ENCODE measurements at regions not wholly inside any gene's neighbourhood (a gene's known extent, or its start where the extent isn't known, plus 50 kb on each side); places are given as distances from the start of the nearest gene placed in this dataset.

DNA sequence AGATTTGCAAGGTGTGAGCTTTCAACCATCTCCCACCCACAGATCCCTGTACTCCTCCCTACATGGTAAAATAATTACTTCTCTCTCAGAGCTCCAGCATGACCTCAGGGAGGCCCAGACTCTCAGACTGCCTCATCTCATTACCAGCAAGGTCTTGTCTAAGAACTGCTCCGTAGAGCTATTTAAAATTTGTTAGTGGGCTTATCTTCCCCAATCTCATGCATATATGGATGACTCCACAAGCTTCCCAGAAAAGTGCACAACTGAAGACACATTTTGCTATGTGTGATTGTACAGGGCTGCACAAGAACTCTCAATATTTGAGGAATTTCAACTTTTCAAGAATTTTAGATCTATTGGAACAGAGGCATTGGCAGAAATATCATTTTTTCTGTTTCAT is 230.3 kb downstream of the CSNK2A3 start:
- Histone ChIP-seq H3K9me3 (ENCODE audit: control insufficient read depth in 2 of 2, insufficient read depth in 1 of 2, low read depth in 1 of 2, low read length in 1 of 2) (no peaks in the 10 kb centered on the region), H3K4me1 (ENCODE audit: control insufficient read depth in 2 of 2, insufficient read depth in 2 of 2, low read length in 1 of 2) (no peaks in the 10 kb centered on the region), H3K4me3 (ENCODE audit: low read depth in 1 of 2, low read length in 2 of 2) (no peak overlapping the region), H3K27me3 (ENCODE audit: control insufficient read depth in 1 of 2, insufficient read depth in 2 of 2, low read length in 2 of 2) (no peaks in the 10 kb centered on the region), H3K36me3 (ENCODE audit: control insufficient read depth in 2 of 2, insufficient read depth in 2 of 2, low read length in 1 of 2) (no peaks in the 10 kb centered on the region), H3K27ac (ENCODE audit: low read depth in 2 of 2, low read length in 1 of 2) (no peak overlapping the region)
- WGBS, 2 donors, result 83 to 93% methylated on average over 1 of the region's 1 CpG

- 90 to 93% methylated on average over 1 of the region's 1 CpG for WGBS, 2 donors
- H3K36me3 ChIP-seq (ENCODE audit: control insufficient read depth in 2 of 2, insufficient read depth in 2 of 2, low read length in 1 of 2), result no peaks in the 10 kb centered on the region
- H3K4me1 ChIP-seq (ENCODE audit: control insufficient read depth in 2 of 2, insufficient read depth in 2 of 2, low read length in 1 of 2), result no peaks in the 10 kb centered on the region
- H3K9me3 ChIP-seq (ENCODE audit: control insufficient read depth in 2 of 2, insufficient read depth in 1 of 2, low read depth in 1 of 2, low read length in 1 of 2), result no peaks in the 10 kb centered on the region
- no peaks in the 10 kb centered on the region for H3K27me3 ChIP-seq (ENCODE audit: control insufficient read depth in 1 of 2, insufficient read depth in 2 of 2, low read length in 2 of 2)
- no peak overlapping the region for H3K4me3 ChIP-seq (ENCODE audit: low read depth in 1 of 2, low read length in 2 of 2)
- no peak overlapping the region for H3K27ac ChIP-seq (ENCODE audit: low read depth in 2 of 2, low read length in 1 of 2)
Measured at GRCh38 chr11:11119917-11120316, 233.1 kb downstream of the CSNK2A3 start.

GRCh38 chr11:11117730-11118129 is 235.3 kb downstream of the CSNK2A3 start:
- Histone ChIP-seq H3K4me3 (ENCODE audit: low read depth in 1 of 2, low read length in 2 of 2) (no peak overlapping the region), H3K27me3 (ENCODE audit: control insufficient read depth in 1 of 2, insufficient read depth in 2 of 2, low read length in 2 of 2) (no peaks in the 10 kb centered on the region), H3K36me3 (ENCODE audit: control insufficient read depth in 2 of 2, insufficient read depth in 2 of 2, low read length in 1 of 2) (no peaks in the 10 kb centered on the region), H3K27ac (ENCODE audit: low read depth in 2 of 2, low read length in 1 of 2) (no peak overlapping the region), H3K4me1 (ENCODE audit: control insufficient read depth in 2 of 2, insufficient read depth in 2 of 2, low read length in 1 of 2) (no peaks in the 10 kb centered on the region), H3K9me3 (ENCODE audit: control insufficient read depth in 2 of 2, insufficient read depth in 1 of 2, low read depth in 1 of 2, low read length in 1 of 2) (no peaks in the 10 kb centered on the region)
- 74 to 88% methylated on average over 3 of the region's 3 CpGs for WGBS, 2 donors

DNA sequence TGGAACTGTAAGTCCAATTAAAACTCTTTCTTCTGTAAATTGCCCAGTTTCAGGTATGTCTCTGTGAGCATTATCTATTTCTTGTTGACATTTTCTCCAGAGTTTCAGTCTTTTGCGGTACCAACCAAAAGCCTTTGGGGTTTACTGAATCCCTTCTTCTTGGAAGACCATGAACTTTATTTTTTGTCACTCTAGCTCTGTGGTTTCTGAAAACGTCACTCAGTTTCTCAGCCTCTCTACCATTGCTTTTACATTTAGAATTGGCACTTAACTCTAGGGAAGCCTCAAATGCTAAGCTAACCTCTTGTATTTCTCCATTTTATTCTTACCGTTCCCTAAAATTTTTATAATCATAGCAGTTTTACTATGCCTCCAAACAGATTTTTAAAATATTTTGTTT is 237.6 kb downstream of the CSNK2A3 start:
- no peaks in the 10 kb centered on the region for H3K4me1 ChIP-seq (ENCODE audit: control insufficient read depth in 2 of 2, insufficient read depth in 2 of 2, low read length in 1 of 2)
- no peaks in the 10 kb centered on the region for H3K9me3 ChIP-seq (ENCODE audit: control insufficient read depth in 2 of 2, insufficient read depth in 1 of 2, low read depth in 1 of 2, low read length in 1 of 2)
- H3K36me3 ChIP-seq (ENCODE audit: control insufficient read depth in 2 of 2, insufficient read depth in 2 of 2, low read length in 1 of 2), result no peaks in the 10 kb centered on the region
- no peaks in the 10 kb centered on the region for H3K27me3 ChIP-seq (ENCODE audit: control insufficient read depth in 1 of 2, insufficient read depth in 2 of 2, low read length in 2 of 2)
- 88 to 89% methylated on average over 3 of the region's 3 CpGs for WGBS, 2 donors
- no peak overlapping the region for H3K4me3 ChIP-seq (ENCODE audit: low read depth in 1 of 2, low read length in 2 of 2)
- H3K27ac ChIP-seq (ENCODE audit: low read depth in 2 of 2, low read length in 1 of 2), result no peak overlapping the region

GRCh38 chr11:11113626-11114025 is 239.4 kb downstream of the CSNK2A3 start:
- WGBS, 2 donors, result 73 to 82% methylated on average over 1 of the region's 1 CpG
- Histone ChIP-seq H3K4me1 (ENCODE audit: control insufficient read depth in 2 of 2, insufficient read depth in 2 of 2, low read length in 1 of 2) (no peaks in the 10 kb centered on the region), H3K27me3 (ENCODE audit: control insufficient read depth in 1 of 2, insufficient read depth in 2 of 2, low read length in 2 of 2) (no peaks in the 10 kb centered on the region), H3K9me3 (ENCODE audit: control insufficient read depth in 2 of 2, insufficient read depth in 1 of 2, low read depth in 1 of 2, low read length in 1 of 2) (no peaks in the 10 kb centered on the region), H3K36me3 (ENCODE audit: control insufficient read depth in 2 of 2, insufficient read depth in 2 of 2, low read length in 1 of 2) (no peaks in the 10 kb centered on the region), H3K27ac (ENCODE audit: low read depth in 2 of 2, low read length in 1 of 2) (no peak overlapping the region), H3K4me3 (ENCODE audit: low read depth in 1 of 2, low read length in 2 of 2) (no peak overlapping the region)

GRCh38 chr11:11108026-11108425 is 245.0 kb downstream of the CSNK2A3 start:
- Histone ChIP-seq H3K9me3 (ENCODE audit: control insufficient read depth in 2 of 2, insufficient read depth in 1 of 2, low read depth in 1 of 2, low read length in 1 of 2) (no peaks in the 10 kb centered on the region), H3K36me3 (ENCODE audit: control insufficient read depth in 2 of 2, insufficient read depth in 2 of 2, low read length in 1 of 2) (no peaks in the 10 kb centered on the region), H3K4me1 (ENCODE audit: control insufficient read depth in 2 of 2, insufficient read depth in 2 of 2, low read length in 1 of 2) (no peaks in the 10 kb centered on the region), H3K4me3 (ENCODE audit: low read depth in 1 of 2, low read length in 2 of 2) (no peak overlapping the region), H3K27ac (ENCODE audit: low read depth in 2 of 2, low read length in 1 of 2) (no peak overlapping the region), H3K27me3 (ENCODE audit: control insufficient read depth in 1 of 2, insufficient read depth in 2 of 2, low read length in 2 of 2) (no peaks in the 10 kb centered on the region)
- WGBS, 2 donors, result 96 to 97% methylated on average over 5 of the region's 5 CpGs

DNA sequence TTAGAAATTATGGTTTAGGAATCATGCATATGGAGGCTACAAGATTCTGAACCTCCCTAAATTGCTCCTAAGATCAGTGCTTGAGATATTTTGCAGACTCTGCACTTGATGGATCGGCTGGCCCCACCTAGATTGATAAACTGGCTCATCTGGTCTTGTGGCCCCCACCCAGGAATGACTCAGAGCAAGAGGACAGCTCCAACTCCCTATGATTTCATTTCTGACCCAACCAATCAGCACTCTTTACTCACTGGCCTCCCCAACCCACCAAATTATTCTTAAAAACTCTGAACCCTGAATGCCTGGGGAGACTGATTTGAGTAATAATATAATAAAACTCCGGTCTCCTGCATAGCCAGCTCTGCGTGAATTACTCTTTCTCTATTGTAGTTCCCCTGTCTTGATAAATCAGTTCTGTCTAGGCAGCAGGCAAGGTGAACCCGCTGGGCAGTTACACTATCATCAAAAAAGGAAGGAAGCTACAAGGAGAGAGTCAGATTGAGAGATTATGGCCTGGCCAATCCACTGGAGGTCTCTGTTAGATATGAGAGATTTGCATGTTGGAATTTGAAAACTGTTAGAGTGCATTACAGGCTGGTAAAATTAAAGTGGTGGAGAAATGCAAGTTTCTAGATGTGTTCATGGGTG is 245.8 kb downstream of the CSNK2A3 start:
- Histone ChIP-seq H3K4me3 (ENCODE audit: low read depth in 1 of 2, low read length in 2 of 2) (no peak overlapping the region), H3K4me1 (ENCODE audit: control insufficient read depth in 2 of 2, insufficient read depth in 2 of 2, low read length in 1 of 2) (no peaks in the 10 kb centered on the region), H3K36me3 (ENCODE audit: control insufficient read depth in 2 of 2, insufficient read depth in 2 of 2, low read length in 1 of 2) (no peaks in the 10 kb centered on the region), H3K27ac (ENCODE audit: low read depth in 2 of 2, low read length in 1 of 2) (no peak overlapping the region), H3K9me3 (ENCODE audit: control insufficient read depth in 2 of 2, insufficient read depth in 1 of 2, low read depth in 1 of 2, low read length in 1 of 2) (no peaks in the 10 kb centered on the region), H3K27me3 (ENCODE audit: control insufficient read depth in 1 of 2, insufficient read depth in 2 of 2, low read length in 2 of 2) (no peaks in the 10 kb centered on the region)
- WGBS, 2 donors, result 74 to 75% methylated on average over 4 of the region's 4 CpGs

GRCh38 chr11:11105361-11105760 is 247.5 kb upstream of the ZBED5 start:
- Histone ChIP-seq H3K27ac (ENCODE audit: low read depth in 2 of 2, low read length in 1 of 2) (no peak overlapping the region), H3K9me3 (ENCODE audit: control insufficient read depth in 2 of 2, insufficient read depth in 1 of 2, low read depth in 1 of 2, low read length in 1 of 2) (no peaks in the 10 kb centered on the region), H3K4me3 (ENCODE audit: low read depth in 1 of 2, low read length in 2 of 2) (no peak overlapping the region), H3K4me1 (ENCODE audit: control insufficient read depth in 2 of 2, insufficient read depth in 2 of 2, low read length in 1 of 2) (no peaks in the 10 kb centered on the region), H3K27me3 (ENCODE audit: control insufficient read depth in 1 of 2, insufficient read depth in 2 of 2, low read length in 2 of 2) (no peaks in the 10 kb centered on the region), H3K36me3 (ENCODE audit: control insufficient read depth in 2 of 2, insufficient read depth in 2 of 2, low read length in 1 of 2) (no peaks in the 10 kb centered on the region)
- WGBS, 2 donors, result 67 to 80% methylated on average over 1 of the region's 1 CpG

- WGBS, 2 donors, result 86 to 88% methylated on average over 3 of the region's 3 CpGs
- Histone ChIP-seq H3K27ac (ENCODE audit: low read depth in 2 of 2, low read length in 1 of 2) (no peak overlapping the region), H3K4me1 (ENCODE audit: control insufficient read depth in 2 of 2, insufficient read depth in 2 of 2, low read length in 1 of 2) (no peaks in the 10 kb centered on the region), H3K36me3 (ENCODE audit: control insufficient read depth in 2 of 2, insufficient read depth in 2 of 2, low read length in 1 of 2) (no peaks in the 10 kb centered on the region), H3K27me3 (ENCODE audit: control insufficient read depth in 1 of 2, insufficient read depth in 2 of 2, low read length in 2 of 2) (no peaks in the 10 kb centered on the region), H3K4me3 (ENCODE audit: low read depth in 1 of 2, low read length in 2 of 2) (no peak overlapping the region), H3K9me3 (ENCODE audit: control insufficient read depth in 2 of 2, insufficient read depth in 1 of 2, low read depth in 1 of 2, low read length in 1 of 2) (peaks cover 0 to 4% of the 10 kb centered on the region in 2 donors)
Measured at GRCh38 chr11:11095831-11096723, 238.2 kb upstream of the ZBED5 start.

DNA sequence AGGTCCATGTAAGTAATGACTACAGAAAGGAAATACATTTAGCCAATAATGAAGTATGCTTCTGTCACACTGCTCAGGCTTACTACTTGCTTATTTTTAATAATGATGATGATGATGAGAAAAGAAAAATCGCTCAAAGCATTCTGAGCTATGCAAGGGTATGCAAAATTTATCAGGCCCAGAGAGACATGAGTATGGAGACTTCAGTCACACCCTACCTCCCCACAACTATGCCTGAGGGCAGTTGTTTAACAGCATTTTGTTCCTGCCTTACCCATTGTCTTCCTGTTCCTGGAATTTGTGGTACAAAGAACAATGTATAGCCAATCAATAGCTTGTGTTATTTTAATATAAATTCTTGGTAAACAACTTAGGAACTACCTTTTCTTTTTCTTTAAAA is 232.6 kb upstream of the ZBED5 start:
- no peaks in the 10 kb centered on the region for H3K4me1 ChIP-seq (ENCODE audit: control insufficient read depth in 2 of 2, insufficient read depth in 2 of 2, low read length in 1 of 2)
- H3K27me3 ChIP-seq (ENCODE audit: control insufficient read depth in 1 of 2, insufficient read depth in 2 of 2, low read length in 2 of 2), result no peaks in the 10 kb centered on the region
- no peak overlapping the region for H3K27ac ChIP-seq (ENCODE audit: low read depth in 2 of 2, low read length in 1 of 2)
- 88 to 100% methylated on average over 1 of the region's 1 CpG for WGBS, 2 donors
- peaks cover 0 to 4% of the 10 kb centered on the region in 2 donors for H3K9me3 ChIP-seq (ENCODE audit: control insufficient read depth in 2 of 2, insufficient read depth in 1 of 2, low read depth in 1 of 2, low read length in 1 of 2)
- H3K4me3 ChIP-seq (ENCODE audit: low read depth in 1 of 2, low read length in 2 of 2), result no peak overlapping the region
- no peaks in the 10 kb centered on the region for H3K36me3 ChIP-seq (ENCODE audit: control insufficient read depth in 2 of 2, insufficient read depth in 2 of 2, low read length in 1 of 2)
